SK-N-SH treated with all-trans-retinoic acid at 6 μM for 48 hours (cell line): ENCODE measurements at regions not wholly inside any gene's neighbourhood (a gene's known extent, or its start where the extent isn't known, plus 50 kb on each side); places are given as distances from the start of the nearest gene placed in this dataset.

Experiments used
- ATAC-seq: fragments of 200-7000 bp; cut with Tn5 transposase; 3 replicates; pipeline ENCODE4 v1.9.1; 2020; ENCODE audit warnings: mild to moderate bottlenecking, moderate library complexity
- ARNTL ChIP-seq: fragments of 450-650 bp; formaldehyde crosslinking; IDR thresholded peaks from 2 replicates; pipeline ENCODE4 v1.5.0; 2020; ENCODE audit warnings: low read depth, mild to moderate bottlenecking, moderate library complexity, borderline replicate concordance
- BACH2 ChIP-seq: fragments of 250-450 bp; sonication (Bioruptor Pico); IDR thresholded peaks from 2 replicates; pipeline ENCODE4 v1.9.0; 2021; ENCODE audit warnings: mild to moderate bottlenecking, borderline replicate concordance
- CSDC2 ChIP-seq: fragments of 250-450 bp; sonication (Bioruptor Pico); IDR thresholded peaks from 2 replicates; pipeline ENCODE4 v1.5.0; 2020; ENCODE audit warnings: mild to moderate bottlenecking, moderate library complexity
- CSRNP3 ChIP-seq: fragments of 250-450 bp; sonication (Bioruptor Pico); IDR thresholded peaks from 2 replicates; pipeline ENCODE4 v1.5.1; 2021; ENCODE audit warnings: mild to moderate bottlenecking, moderate library complexity
- ESRRG ChIP-seq: fragments of 250-450 bp; sonication (Bioruptor Pico); IDR thresholded peaks from 2 replicates; pipeline ENCODE4 v1.6.1; 2021; ENCODE audit warnings: mild to moderate bottlenecking
- GLIS3 ChIP-seq: fragments of 250-450 bp; sonication (Bioruptor Pico); IDR thresholded peaks from 2 replicates; pipeline ENCODE4 v1.5.0; 2020; ENCODE audit warnings: mild to moderate bottlenecking, moderate library complexity
- ISL1 ChIP-seq: fragments of 250-450 bp; sonication (Bioruptor Pico); IDR thresholded peaks from 2 replicates; pipeline ENCODE4 v2.1.2; 2022; ENCODE audit warnings: mild to moderate bottlenecking, moderate library complexity
- OSR1 ChIP-seq: fragments of 250-450 bp; sonication (Bioruptor Pico); IDR thresholded peaks from 2 replicates; pipeline ENCODE4 v1.8.0; 2022; ENCODE audit warnings: moderate library complexity, mild to moderate bottlenecking, inconsistent platforms
- PATZ1 ChIP-seq: fragments of 250-450 bp; sonication (Bioruptor Pico); IDR thresholded peaks from 2 replicates; pipeline ENCODE4 v1.8.0; 2020; ENCODE audit warnings: mild to moderate bottlenecking, moderate library complexity, borderline replicate concordance
- POU6F1 ChIP-seq: fragments of 250-450 bp; sonication (Bioruptor Pico); IDR thresholded peaks from 2 replicates; pipeline ENCODE4 v1.8.0; 2021; ENCODE audit warnings: low read depth, mild to moderate bottlenecking, moderate library complexity, borderline replicate concordance
- PPARA ChIP-seq: fragments of 250-450 bp; sonication (Bioruptor Pico); IDR thresholded peaks from 2 replicates; pipeline ENCODE4 v1.5.0; 2020; ENCODE audit warnings: mild to moderate bottlenecking, borderline replicate concordance
- RARB ChIP-seq: fragments of 250-450 bp; sonication (Bioruptor Pico); IDR thresholded peaks from 2 replicates; pipeline ENCODE4 v1.8.0; 2021; ENCODE audit warnings: mild to moderate bottlenecking, moderate library complexity
- SNAI2 ChIP-seq: fragments of 250-450 bp; sonication (Bioruptor Pico); IDR thresholded peaks from 2 replicates; pipeline ENCODE4 v1.5.0; 2020; ENCODE audit warnings: mild to moderate bottlenecking, moderate library complexity
- TCF4 ChIP-seq: fragments of 250-450 bp; sonication (Bioruptor Pico); IDR thresholded peaks from 2 replicates; pipeline ENCODE4 v1.8.0; 2021; ENCODE audit warnings: mild to moderate bottlenecking, moderate library complexity, borderline replicate concordance
- TOX ChIP-seq: fragments of 250-450 bp; sonication (Bioruptor Pico); IDR thresholded peaks from 2 replicates; pipeline ENCODE4 v1.8.0; 2021; ENCODE audit warnings: mild to moderate bottlenecking, moderate library complexity, borderline replicate concordance
- TSHZ2 ChIP-seq: fragments of 250-450 bp; sonication (Bioruptor Pico); IDR thresholded peaks from 2 replicates; pipeline ENCODE4 v1.5.0; 2020; ENCODE audit warnings: mild to moderate bottlenecking, moderate library complexity
- ZC3H10 ChIP-seq: fragments of 250-450 bp; sonication (Bioruptor Pico); IDR thresholded peaks from 2 replicates; pipeline ENCODE4 v1.5.1; 2021; ENCODE audit warnings: mild to moderate bottlenecking, moderate library complexity
- ZFP3 ChIP-seq: fragments of 250-450 bp; sonication (Bioruptor Pico); IDR thresholded peaks from 2 replicates; pipeline ENCODE4 v1.5.0; 2020; ENCODE audit warnings: mild to moderate bottlenecking, moderate library complexity
- ZFP30 ChIP-seq: fragments of 450-650 bp; formaldehyde crosslinking; IDR thresholded peaks from 2 replicates; pipeline ENCODE4 v1.5.0; 2022; ENCODE audit warnings: mild to moderate bottlenecking, moderate library complexity
- ZNF565 ChIP-seq: fragments of 450-650 bp; formaldehyde crosslinking; conservative IDR thresholded peaks from 2 replicates; pipeline ENCODE4 v1.5.0; 2020; ENCODE audit warnings: low read depth, mild to moderate bottlenecking, moderate library complexity
- ZNF70 ChIP-seq: fragments of 450-650 bp; formaldehyde crosslinking; IDR thresholded peaks from 2 replicates; pipeline ENCODE4 v1.5.0; 2020; ENCODE audit warnings: mild to moderate bottlenecking, moderate library complexity
- ZNF8 ChIP-seq: fragments of 450-650 bp; formaldehyde crosslinking; IDR thresholded peaks from 2 replicates; pipeline ENCODE4 v1.5.0; 2020; ENCODE audit warnings: mild to moderate bottlenecking, moderate library complexity

GRCh38 chr14:86087377-86087776 is 557.4 kb downstream of the FLRT2 start (continued):
- no peak for TF ChIP-seq ZFP30 (CRISPR knock-in tag)
- no peak for TF ChIP-seq BACH2 (CRISPR knock-in tag)
- no peak for TF ChIP-seq ISL1

GRCh38 chr14:86086962-86087361 is 557.0 kb downstream of the FLRT2 start:
- TF ChIP-seq RARB (CRISPR knock-in tag) = no peak
- TF ChIP-seq PPARA (CRISPR knock-in tag) = no peak
- TF ChIP-seq ARNTL = no peak
- no peak for TF ChIP-seq GLIS3
- no peak for TF ChIP-seq CSRNP3 (CRISPR knock-in tag)
- TF ChIP-seq ZC3H10 (CRISPR knock-in tag) = no peak
- TF ChIP-seq ZFP3 = no peak
- TF ChIP-seq ZFP30 (CRISPR knock-in tag) = no peak
- ATAC-seq = no peak

- TF ChIP-seq ZNF70 (no peak), RARB (CRISPR knock-in tag) (no peak), ISL1 (no peak), TCF4 (no peak), ZNF8 (CRISPR knock-in tag) (no peak)
- no peak for ATAC-seq
Observed at GRCh38 chr14:86084097-86084496, 554.2 kb downstream of the FLRT2 start.

GRCh38 chr14:86083616-86084015 is 553.7 kb downstream of the FLRT2 start:
- TF ChIP-seq TCF4 (no peak), SNAI2 (CRISPR knock-in tag) (no peak), ZNF565 (CRISPR knock-in tag) (no peak), CSRNP3 (CRISPR knock-in tag) (no peak), BACH2 (CRISPR knock-in tag) (no peak)
- ATAC-seq = no peak

GRCh38 chr14:86072116-86072894 is 542.4 kb downstream of the FLRT2 start:
- no peak for ATAC-seq
- TF ChIP-seq ARNTL (no peak), TOX (CRISPR knock-in tag) (no peak), BACH2 (CRISPR knock-in tag) (no peak), PATZ1 (CRISPR knock-in tag) (no peak), ISL1 (no peak), CSDC2 (CRISPR knock-in tag) (no peak), OSR1 (CRISPR knock-in tag) (no peak), SNAI2 (CRISPR knock-in tag) (no peak), ZC3H10 (CRISPR knock-in tag) (no peak), ZNF565 (CRISPR knock-in tag) (no peak), TCF4 (no peak), POU6F1 (CRISPR knock-in tag) (no peak), ZNF8 (CRISPR knock-in tag) (no peak), PPARA (CRISPR knock-in tag) (no peak), ZFP3 (no peak), TSHZ2 (CRISPR knock-in tag) (no peak), ZNF70 (no peak), ESRRG (CRISPR knock-in tag) (no peak), RARB (CRISPR knock-in tag) (no peak)
